Mucosa of descending colon (tissue), 3 donors: ENCODE measurements at regions not wholly inside any gene's neighbourhood (a gene's known extent, or its start where the extent isn't known, plus 50 kb on each side); places are given as distances from the start of the nearest gene placed in this dataset.

Experiments used
- ATAC-seq: fragments of 200-7000 bp; cut with Tn5 transposase; one replicate; pipeline ENCODE4 v1.9.1; 2020; ENCODE audit warnings: mild to moderate bottlenecking, moderate library complexity
- DNase-seq, 3 donors: peaks; one replicate each; pipeline ENCODE4 v3.0.0-alpha.2; 2020
- H3K36me3 ChIP-seq: fragments of 200-600 bp; one replicate; pipeline ENCODE4 v1.8.0; 2021; ENCODE audit warnings: low read depth, mild to moderate bottlenecking
- H3K4me1 ChIP-seq: fragments of 200-600 bp; one replicate; pipeline ENCODE4 v1.8.0; 2021; ENCODE audit warnings: low read depth, mild to moderate bottlenecking
- H3K4me3 ChIP-seq: fragments of 200-600 bp; one replicate; pipeline ENCODE4 v1.8.0; 2021; ENCODE audit warnings: mild to moderate bottlenecking
- H3K9me3 ChIP-seq: fragments of 200-600 bp; one replicate; pipeline ENCODE4 v1.8.0; 2021; ENCODE audit warnings: mild to moderate bottlenecking
- intact Hi-C, 2 donors: fragments of 100-400 bp; cut with DNase I in 1 of 2; cut with micrococcal nuclease in 1 of 2; formaldehyde crosslinking; loops; one replicate each; pipeline versions ENCODE4 v1.11.0 to v1.11.1; 2022; cut with DNase I, micrococcal nuclease
- TF ChIP-seq, protein P1 (sequence below): fragments of 200-600 bp; IDR thresholded peaks from one replicate; pipeline ENCODE4 v1.8.0; 2022; ENCODE audit warnings: antibody characterized with exemption, mild to moderate bottlenecking
- donor health status: DM: no; HTN: no; CAD: no; lungs with moderate emphysema.
- donor health status: DM: no; HTN: no; CAD: no.
- donor health status: DM: no; HTN: yes; CAD: no.

DNA sequence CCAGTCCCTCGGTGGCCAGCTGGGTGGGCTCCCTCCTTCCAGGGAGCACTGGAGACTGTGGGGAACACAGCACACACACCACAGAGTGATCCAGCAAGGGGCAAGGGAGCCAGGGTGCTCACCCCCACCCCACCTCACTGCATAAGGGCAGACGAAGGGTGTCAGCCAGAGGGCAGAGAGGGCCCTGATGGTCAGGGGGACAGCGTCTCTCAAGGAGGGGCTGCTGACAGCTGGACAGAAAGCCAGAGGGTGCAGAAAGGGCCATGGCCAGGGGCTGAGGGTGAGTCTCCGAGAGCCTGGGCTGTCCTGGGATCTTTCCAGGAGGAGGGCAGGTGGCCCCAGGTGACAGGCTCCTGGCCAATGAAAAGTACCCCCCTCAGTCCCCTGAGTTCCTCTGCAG, 73.4 kb upstream of the PMEPA1 start:
- Histone ChIP-seq H3K36me3 (no peaks in the 10 kb centered on the region), H3K4me3 (no peak overlapping the region), H3K4me1 (no peaks in the 10 kb centered on the region), H3K9me3 (no peaks in the 10 kb centered on the region)
- no peak for DNase-seq
- intact Hi-C loops: no loop called here
- TF ChIP-seq, protein P1, sequence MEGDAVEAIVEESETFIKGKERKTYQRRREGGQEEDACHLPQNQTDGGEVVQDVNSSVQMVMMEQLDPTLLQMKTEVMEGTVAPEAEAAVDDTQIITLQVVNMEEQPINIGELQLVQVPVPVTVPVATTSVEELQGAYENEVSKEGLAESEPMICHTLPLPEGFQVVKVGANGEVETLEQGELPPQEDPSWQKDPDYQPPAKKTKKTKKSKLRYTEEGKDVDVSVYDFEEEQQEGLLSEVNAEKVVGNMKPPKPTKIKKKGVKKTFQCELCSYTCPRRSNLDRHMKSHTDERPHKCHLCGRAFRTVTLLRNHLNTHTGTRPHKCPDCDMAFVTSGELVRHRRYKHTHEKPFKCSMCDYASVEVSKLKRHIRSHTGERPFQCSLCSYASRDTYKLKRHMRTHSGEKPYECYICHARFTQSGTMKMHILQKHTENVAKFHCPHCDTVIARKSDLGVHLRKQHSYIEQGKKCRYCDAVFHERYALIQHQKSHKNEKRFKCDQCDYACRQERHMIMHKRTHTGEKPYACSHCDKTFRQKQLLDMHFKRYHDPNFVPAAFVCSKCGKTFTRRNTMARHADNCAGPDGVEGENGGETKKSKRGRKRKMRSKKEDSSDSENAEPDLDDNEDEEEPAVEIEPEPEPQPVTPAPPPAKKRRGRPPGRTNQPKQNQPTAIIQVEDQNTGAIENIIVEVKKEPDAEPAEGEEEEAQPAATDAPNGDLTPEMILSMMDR: no peak
- ATAC-seq: no peak

DNA sequence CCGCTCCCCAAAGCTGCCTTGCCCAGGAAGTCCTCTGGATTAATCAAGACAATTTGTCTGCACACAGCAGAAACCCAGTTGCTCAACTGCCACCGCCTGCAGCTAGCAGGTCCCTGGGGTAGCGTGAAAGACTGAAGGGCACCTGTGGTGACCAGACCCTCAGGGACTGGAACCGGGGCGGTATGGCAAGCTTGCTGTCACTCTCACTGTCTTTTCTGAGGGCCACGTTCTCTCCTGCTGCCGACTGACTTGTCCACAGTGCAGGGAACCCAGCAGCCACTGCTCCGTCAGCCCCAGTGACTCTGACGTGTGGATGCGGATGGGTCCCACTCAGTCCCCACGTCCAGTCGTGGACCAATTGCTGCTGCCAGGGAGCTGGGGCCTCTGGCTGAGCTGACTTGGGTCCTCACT, 72.8 kb upstream of the PMEPA1 start:
- TF ChIP-seq, protein P1: no peak
- Histone ChIP-seq H3K9me3 (no peaks in the 10 kb centered on the region), H3K4me1 (no peaks in the 10 kb centered on the region), H3K4me3 (no peak overlapping the region), H3K36me3 (no peaks in the 10 kb centered on the region)
- DNase-seq (no peak), ATAC-seq (no peak)
- intact Hi-C loops: no loop called here

DNA sequence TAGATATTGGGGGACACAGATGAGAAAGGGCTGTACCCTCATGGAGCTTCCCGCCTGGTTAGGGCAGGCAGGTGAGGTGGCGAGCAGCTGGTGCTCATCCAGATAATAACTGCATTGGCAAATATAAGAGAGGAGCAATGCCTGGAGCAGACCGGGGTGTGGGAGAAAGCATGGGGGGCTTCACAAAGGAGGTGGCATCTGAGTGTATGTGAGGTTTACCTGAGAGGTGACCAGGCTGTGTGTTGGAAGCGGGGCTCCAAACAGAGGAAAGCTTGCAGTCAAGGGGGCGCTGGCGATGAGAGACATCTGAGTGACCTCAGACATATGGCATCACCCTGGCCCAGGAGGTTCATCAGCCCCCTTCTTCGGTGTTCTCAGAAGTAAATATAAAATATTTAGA, 72.1 kb upstream of the PMEPA1 start:
- Histone ChIP-seq H3K4me1 (no peaks in the 10 kb centered on the region), H3K9me3 (no peaks in the 10 kb centered on the region), H3K36me3 (no peaks in the 10 kb centered on the region), H3K4me3 (no peak overlapping the region)
- DNase-seq: no peak
- intact Hi-C loops: no loop called here
- TF ChIP-seq, protein P1: no peak
- ATAC-seq: no peak

DNA sequence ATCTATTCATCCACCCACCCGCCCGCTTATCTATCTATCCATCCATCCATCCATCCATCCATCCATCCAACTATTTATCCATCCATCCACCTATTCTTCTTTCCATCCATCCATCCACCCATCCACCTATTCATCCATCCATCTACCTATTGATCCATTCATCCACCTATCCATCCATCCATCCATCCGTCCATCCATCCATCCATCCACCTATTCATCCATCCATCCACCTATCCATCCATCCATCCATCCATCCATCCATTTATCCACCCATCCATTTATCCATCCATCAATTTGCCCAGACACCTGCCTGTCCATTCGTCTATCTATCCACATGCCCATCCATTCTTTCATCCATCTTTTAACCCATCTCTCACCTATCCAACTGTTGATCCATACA, 71.1 kb upstream of the PMEPA1 start:
- Histone ChIP-seq H3K4me3 (no peak overlapping the region), H3K4me1 (no peaks in the 10 kb centered on the region), H3K36me3 (no peaks in the 10 kb centered on the region), H3K9me3 (no peaks in the 10 kb centered on the region)
- DNase-seq (no peak), ATAC-seq (no peak)
- TF ChIP-seq, protein P1: no peak
- intact Hi-C loops: no loop called here

DNA sequence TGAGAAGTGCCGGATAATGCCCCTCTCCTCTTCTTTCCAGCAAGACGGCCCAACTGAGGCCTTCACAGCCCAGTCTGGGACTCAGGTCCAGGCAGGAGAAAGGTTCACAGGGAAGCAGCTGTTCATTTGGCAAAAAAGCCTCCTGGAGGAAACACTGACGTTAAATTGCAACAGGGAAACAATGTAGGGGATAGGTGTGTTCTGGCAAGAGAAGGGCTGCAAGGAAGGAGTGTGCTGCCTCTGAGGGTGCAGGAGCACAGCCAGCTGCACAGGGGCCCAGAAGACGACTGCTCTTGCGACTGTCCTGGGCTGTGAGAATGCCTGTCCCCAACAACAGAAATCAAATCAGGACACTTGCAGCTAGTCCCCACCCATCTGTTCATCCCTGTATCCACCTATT, 70.6 kb upstream of the PMEPA1 start:
- intact Hi-C loops: no loop called here
- DNase-seq (no peak), ATAC-seq (no peak)
- TF ChIP-seq, protein P1: no peak
- H3K4me3 ChIP-seq: no peak overlapping the region
- H3K36me3 ChIP-seq: no peaks in the 10 kb centered on the region
- H3K9me3 ChIP-seq: no peaks in the 10 kb centered on the region
- no peaks in the 10 kb centered on the region for H3K4me1 ChIP-seq

DNA sequence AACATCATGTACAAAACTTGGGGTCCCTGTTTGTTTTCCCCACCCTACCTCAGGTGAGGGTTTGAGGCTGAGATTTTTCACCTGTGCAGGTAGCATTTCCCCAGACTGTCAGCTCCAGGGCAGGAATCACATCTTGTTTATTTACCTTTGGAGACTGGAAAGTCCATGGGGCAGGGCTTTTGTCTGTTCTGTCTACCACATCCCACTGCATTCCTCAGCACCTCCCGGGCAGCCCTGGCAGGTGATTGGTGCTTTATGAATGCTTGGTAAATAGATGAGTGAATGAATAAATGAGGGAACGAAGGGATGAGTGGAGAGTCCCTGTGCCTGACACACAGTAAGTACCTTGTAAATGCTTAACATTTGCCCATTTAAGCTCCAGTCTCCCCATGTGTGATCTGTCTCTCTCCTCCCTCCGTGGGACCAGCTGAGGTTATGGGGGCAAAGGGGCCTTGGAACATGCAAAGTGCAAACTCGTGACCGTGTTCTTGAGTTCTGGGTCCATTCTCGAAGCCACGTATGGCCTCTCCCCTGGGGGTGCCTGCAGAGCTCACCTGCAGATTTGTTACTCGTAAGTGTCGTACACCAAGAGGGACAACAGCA, 69.7 kb upstream of the PMEPA1 start:
- Histone ChIP-seq H3K4me3 (no peak overlapping the region), H3K9me3 (no peaks in the 10 kb centered on the region), H3K36me3 (no peaks in the 10 kb centered on the region), H3K4me1 (no peaks in the 10 kb centered on the region)
- TF ChIP-seq, protein P1: no peak
- intact Hi-C loops: no loop called here
- DNase-seq: no peak
- ATAC-seq: no peak
